ENCODE measurements at regions not wholly inside any gene's neighbourhood (a gene's known extent, or its start where the extent isn't known, plus 50 kb on each side); places are given as distances from the start of the nearest gene placed in this dataset.

DNA sequence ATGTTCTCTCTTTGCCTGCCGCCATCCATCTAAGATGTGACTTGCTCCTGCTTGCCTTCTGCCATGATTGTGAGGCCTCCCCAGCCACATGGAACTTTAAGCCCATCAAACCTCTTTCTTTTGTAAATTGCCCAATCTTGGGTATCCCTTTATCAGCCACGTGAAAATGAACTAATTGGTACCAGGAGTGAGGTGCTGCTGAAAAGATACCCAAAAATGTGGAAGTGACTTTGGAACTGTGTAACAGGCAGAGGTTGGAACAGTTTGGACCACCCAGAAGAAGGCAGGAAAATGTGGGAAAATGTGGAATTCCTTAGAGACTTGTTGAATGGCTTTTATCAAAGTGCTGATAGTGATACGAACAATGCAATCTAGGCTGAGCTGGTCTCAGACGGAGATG lies 694.9 kb downstream of the FRK start:
- no peaks in the 10 kb centered on the region for H3K27me3 ChIP-seq (ENCODE audit: control insufficient read depth in 1 of 2, insufficient read depth in 2 of 2, low read length in 1 of 2)
- no peaks in the 10 kb centered on the region for H3K4me1 ChIP-seq (ENCODE audit: control insufficient read depth in 1 of 2, insufficient read depth in 2 of 2, low read length in 2 of 2)
- H3K9me3 ChIP-seq (ENCODE audit: control insufficient read depth, low read length) = no peaks in the 10 kb centered on the region
- DNase-seq = no peak
- intact Hi-C loops (cut with DNase I) = no loop called here
- WGBS, 2 donors = 59% methylated on average over 4 of the region's 4 CpGs
- ATAC-seq (ENCODE audit: low FRiP score) = no peak
- no peak overlapping the region for H3K4me3 ChIP-seq (ENCODE audit: low read length in 2 of 2)
- H3K27ac ChIP-seq (ENCODE audit: low read depth in 1 of 2, low read length in 2 of 2) = no peak overlapping the region
- H3K36me3 ChIP-seq (ENCODE audit: control insufficient read depth in 1 of 2, insufficient read depth in 2 of 2, low read length in 1 of 2) = no peaks in the 10 kb centered on the region

DNA sequence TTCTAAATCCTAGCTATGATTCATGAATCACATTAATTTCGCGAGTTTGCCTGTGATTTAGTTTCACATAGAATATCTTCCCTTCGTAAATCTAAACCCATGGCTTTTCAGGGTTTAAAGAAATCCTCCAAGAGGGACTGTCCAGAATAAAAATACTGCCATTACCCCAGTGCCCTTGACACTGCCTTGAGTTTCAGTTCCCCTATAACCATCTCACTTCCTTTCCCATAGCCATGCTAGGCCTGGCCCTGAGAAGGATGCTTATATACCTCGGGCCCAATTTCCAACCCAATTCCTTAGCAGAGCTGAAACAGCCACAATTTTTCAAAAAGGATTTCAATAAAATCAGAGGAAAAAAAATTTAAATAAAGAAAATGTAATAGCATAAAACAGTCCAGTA lies 697.3 kb downstream of the FRK start:
- intact Hi-C loops (cut with DNase I) = no loop called here
- Histone ChIP-seq H3K4me1 (ENCODE audit: control insufficient read depth in 1 of 2, insufficient read depth in 2 of 2, low read length in 2 of 2) (no peaks in the 10 kb centered on the region), H3K4me3 (ENCODE audit: low read length in 2 of 2) (no peak overlapping the region), H3K27me3 (ENCODE audit: control insufficient read depth in 1 of 2, insufficient read depth in 2 of 2, low read length in 1 of 2) (no peaks in the 10 kb centered on the region), H3K27ac (ENCODE audit: low read depth in 1 of 2, low read length in 2 of 2) (no peak overlapping the region), H3K9me3 (ENCODE audit: control insufficient read depth, low read length) (no peaks in the 10 kb centered on the region), H3K36me3 (ENCODE audit: control insufficient read depth in 1 of 2, insufficient read depth in 2 of 2, low read length in 1 of 2) (no peaks in the 10 kb centered on the region)
- no peak for ATAC-seq (ENCODE audit: low FRiP score)
- 91 to 93% methylated on average over 4 of the region's 4 CpGs for WGBS, 2 donors
- no peak for DNase-seq

DNA sequence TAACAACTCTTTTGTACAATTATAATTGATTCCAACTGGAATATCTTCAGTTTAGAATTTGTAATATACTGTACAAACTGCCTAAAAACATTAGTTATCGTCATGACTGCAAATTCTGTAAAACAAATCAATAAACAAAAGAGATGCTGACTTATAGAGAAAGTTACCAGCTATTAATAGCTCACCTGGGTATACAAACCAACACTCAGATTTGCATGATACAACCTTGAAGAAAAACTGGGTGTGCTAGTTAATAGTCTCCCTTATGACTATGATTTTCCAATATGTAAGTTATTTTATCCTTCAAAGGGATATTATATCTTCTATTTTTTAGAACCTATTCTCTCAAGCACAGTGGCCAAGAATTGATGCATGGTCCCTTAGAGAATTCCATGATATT lies 698.5 kb downstream of the FRK start:
- no peak overlapping the region for H3K27ac ChIP-seq (ENCODE audit: low read depth in 1 of 2, low read length in 2 of 2)
- H3K27me3 ChIP-seq (ENCODE audit: control insufficient read depth in 1 of 2, insufficient read depth in 2 of 2, low read length in 1 of 2) = no peaks in the 10 kb centered on the region
- WGBS, 2 donors = 83 to 91% methylated on average over 1 of the region's 1 CpG
- no peaks in the 10 kb centered on the region for H3K9me3 ChIP-seq (ENCODE audit: control insufficient read depth, low read length)
- H3K4me1 ChIP-seq (ENCODE audit: control insufficient read depth in 1 of 2, insufficient read depth in 2 of 2, low read length in 2 of 2) = no peaks in the 10 kb centered on the region
- ATAC-seq (ENCODE audit: low FRiP score) (no peak), DNase-seq (no peak)
- intact Hi-C loops (cut with DNase I) = no loop called here
- no peak overlapping the region for H3K4me3 ChIP-seq (ENCODE audit: low read length in 2 of 2)
- no peaks in the 10 kb centered on the region for H3K36me3 ChIP-seq (ENCODE audit: control insufficient read depth in 1 of 2, insufficient read depth in 2 of 2, low read length in 1 of 2)

DNA sequence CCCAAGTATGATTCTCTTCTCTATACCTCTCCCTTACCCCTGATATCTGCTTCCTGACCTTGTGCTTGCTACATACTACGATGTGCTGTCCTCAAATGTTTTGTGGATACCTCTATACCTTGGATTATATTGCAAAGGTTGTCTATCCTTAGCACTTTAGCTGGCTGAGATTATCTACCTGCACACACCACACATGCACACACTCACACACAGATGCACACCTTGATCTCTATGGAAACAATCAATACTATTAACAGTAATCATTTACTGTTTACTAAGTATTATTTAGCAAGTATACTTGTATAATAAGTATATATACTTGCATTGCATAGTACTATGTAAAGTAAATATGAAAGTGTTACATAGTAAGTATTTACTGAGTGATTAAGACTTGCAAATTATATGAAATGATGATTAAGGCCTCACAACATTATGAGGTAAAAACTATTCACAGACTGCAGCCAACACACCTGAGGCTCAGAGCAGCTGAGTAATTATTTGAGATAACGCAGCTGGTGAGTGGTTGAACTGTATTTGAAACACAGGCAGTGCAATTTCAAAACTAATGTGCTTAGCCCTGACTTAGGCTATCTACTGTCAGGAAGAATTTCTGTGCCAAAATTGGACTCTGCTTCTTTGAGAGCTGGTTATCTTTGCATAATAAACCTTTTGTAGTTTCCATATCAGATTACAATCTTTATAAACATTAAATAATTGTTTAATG lies 699.9 kb downstream of the FRK start:
- Histone ChIP-seq H3K36me3 (ENCODE audit: control insufficient read depth in 1 of 2, insufficient read depth in 2 of 2, low read length in 1 of 2) (no peaks in the 10 kb centered on the region), H3K27me3 (ENCODE audit: control insufficient read depth in 1 of 2, insufficient read depth in 2 of 2, low read length in 1 of 2) (no peaks in the 10 kb centered on the region), H3K27ac (ENCODE audit: low read depth in 1 of 2, low read length in 2 of 2) (no peak overlapping the region), H3K4me3 (ENCODE audit: low read length in 2 of 2) (no peak overlapping the region), H3K4me1 (ENCODE audit: control insufficient read depth in 1 of 2, insufficient read depth in 2 of 2, low read length in 2 of 2) (no peaks in the 10 kb centered on the region), H3K9me3 (ENCODE audit: control insufficient read depth, low read length) (no peaks in the 10 kb centered on the region)
- ATAC-seq (ENCODE audit: low FRiP score) (no peak), DNase-seq (no peak)
- intact Hi-C loops (cut with DNase I) = no loop called here
- WGBS, 2 donors = 81 to 87% methylated on average over 2 of the region's 2 CpGs

DNA sequence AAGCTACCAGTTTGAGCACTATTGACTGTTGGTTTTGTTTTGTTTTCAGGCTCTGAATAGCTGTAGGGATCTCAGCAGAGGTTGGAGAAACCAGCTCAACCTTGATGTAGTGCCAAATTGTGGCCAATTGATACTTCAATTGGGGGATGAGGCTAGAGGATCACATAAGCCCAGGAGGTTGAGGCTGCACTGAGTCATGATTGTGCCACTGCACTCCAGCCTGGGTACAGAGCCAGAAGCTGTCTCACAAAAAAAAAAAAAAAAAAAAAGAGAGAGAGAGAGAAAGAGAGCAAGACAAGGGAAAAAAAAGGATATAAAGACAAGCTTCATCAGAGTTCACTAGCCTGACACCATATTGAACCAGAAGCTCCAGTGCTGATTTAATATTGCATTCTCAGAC lies 702.1 kb downstream of the FRK start:
- Histone ChIP-seq H3K27me3 (ENCODE audit: control insufficient read depth in 1 of 2, insufficient read depth in 2 of 2, low read length in 1 of 2) (no peaks in the 10 kb centered on the region), H3K9me3 (ENCODE audit: control insufficient read depth, low read length) (no peaks in the 10 kb centered on the region), H3K27ac (ENCODE audit: low read depth in 1 of 2, low read length in 2 of 2) (no peak overlapping the region), H3K4me3 (ENCODE audit: low read length in 2 of 2) (no peak overlapping the region), H3K36me3 (ENCODE audit: control insufficient read depth in 1 of 2, insufficient read depth in 2 of 2, low read length in 1 of 2) (no peaks in the 10 kb centered on the region), H3K4me1 (ENCODE audit: control insufficient read depth in 1 of 2, insufficient read depth in 2 of 2, low read length in 2 of 2) (no peaks in the 10 kb centered on the region)
- DNase-seq = no peak
- no peak for ATAC-seq (ENCODE audit: low FRiP score)
- intact Hi-C loops (cut with DNase I) = no loop called here

DNA sequence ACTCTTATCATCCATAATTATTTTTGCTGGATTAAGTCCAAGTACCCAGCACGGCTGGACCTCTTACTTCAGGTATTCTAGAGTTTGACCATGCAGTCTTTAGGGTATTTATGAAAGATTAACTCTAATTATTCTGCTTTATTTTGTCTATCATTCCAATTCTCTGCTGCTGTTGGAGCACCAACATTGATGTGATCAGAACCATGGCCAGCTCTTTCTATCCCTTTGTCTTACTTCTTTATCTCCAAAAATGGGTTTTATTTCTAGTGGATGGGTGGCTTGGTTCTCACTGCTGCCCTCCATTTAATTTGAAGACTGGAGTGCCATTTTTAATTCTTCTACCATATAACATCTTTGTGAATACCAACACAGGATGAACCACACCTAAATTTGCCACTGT lies 704.3 kb downstream of the FRK start:
- H3K9me3 ChIP-seq (ENCODE audit: control insufficient read depth, low read length) = no peaks in the 10 kb centered on the region
- H3K36me3 ChIP-seq (ENCODE audit: control insufficient read depth in 1 of 2, insufficient read depth in 2 of 2, low read length in 1 of 2) = no peaks in the 10 kb centered on the region
- H3K27ac ChIP-seq (ENCODE audit: low read depth in 1 of 2, low read length in 2 of 2) = no peak overlapping the region
- ATAC-seq (ENCODE audit: low FRiP score) (no peak), DNase-seq (no peak)
- H3K4me1 ChIP-seq (ENCODE audit: control insufficient read depth in 1 of 2, insufficient read depth in 2 of 2, low read length in 2 of 2) = no peaks in the 10 kb centered on the region
- no peaks in the 10 kb centered on the region for H3K27me3 ChIP-seq (ENCODE audit: control insufficient read depth in 1 of 2, insufficient read depth in 2 of 2, low read length in 1 of 2)
- 4 to 11% methylated on average over 1 of the region's 1 CpG for WGBS, 2 donors
- intact Hi-C loops (cut with DNase I) = no loop called here
- H3K4me3 ChIP-seq (ENCODE audit: low read length in 2 of 2) = no peak overlapping the region

DNA sequence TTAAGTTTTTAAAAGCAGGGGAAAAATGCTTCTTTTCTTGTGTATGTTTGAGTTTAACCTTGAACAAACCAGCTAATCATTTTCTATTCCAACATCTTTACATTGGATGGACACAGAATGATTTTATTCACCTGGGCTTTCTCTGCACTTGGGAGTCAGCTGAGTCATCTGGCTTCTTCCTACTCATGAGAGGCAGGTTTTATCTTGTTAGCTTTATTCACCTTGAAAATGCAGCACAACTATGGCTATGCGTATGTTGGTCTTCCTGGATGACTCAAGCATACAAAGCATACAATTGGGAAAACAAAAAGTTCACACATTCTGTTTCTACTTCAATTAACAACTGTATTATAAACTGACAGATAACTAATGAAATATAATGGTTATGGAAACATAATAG lies 737.7 kb downstream of the FRK start:
- intact Hi-C loops (cut with DNase I) = no loop called here
- no peak overlapping the region for H3K4me3 ChIP-seq (ENCODE audit: low read length in 2 of 2)
- no peak for DNase-seq
- no peaks in the 10 kb centered on the region for H3K9me3 ChIP-seq (ENCODE audit: control insufficient read depth, low read length)
- no peaks in the 10 kb centered on the region for H3K27me3 ChIP-seq (ENCODE audit: control insufficient read depth in 1 of 2, insufficient read depth in 2 of 2, low read length in 1 of 2)
- no peaks in the 10 kb centered on the region for H3K36me3 ChIP-seq (ENCODE audit: control insufficient read depth in 1 of 2, insufficient read depth in 2 of 2, low read length in 1 of 2)
- WGBS, 2 donors = 90 to 92% methylated on average over 1 of the region's 1 CpG
- ATAC-seq (ENCODE audit: low FRiP score) = no peak
- H3K4me1 ChIP-seq (ENCODE audit: control insufficient read depth in 1 of 2, insufficient read depth in 2 of 2, low read length in 2 of 2) = no peaks in the 10 kb centered on the region
- H3K27ac ChIP-seq (ENCODE audit: low read depth in 1 of 2, low read length in 2 of 2) = no peak overlapping the region

DNA sequence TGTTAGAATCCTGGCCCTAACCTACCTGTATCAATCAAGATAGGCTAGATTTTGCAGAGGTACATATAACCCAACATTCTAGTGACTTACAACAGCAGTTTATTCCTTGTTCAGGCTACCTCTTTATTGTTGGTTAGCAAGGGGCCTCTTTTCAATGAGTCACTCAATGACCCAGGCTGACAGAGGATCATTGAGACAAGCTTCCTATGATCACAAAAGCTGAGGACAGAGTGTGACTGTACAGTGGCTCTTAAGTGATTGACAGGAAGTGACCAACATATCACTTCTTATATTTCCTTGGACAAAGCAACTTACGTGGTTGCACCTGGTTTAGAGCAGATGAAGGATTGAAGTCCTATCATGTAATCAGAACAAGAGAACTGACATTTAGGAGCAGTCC lies 740.9 kb downstream of the FRK start:
- Histone ChIP-seq H3K4me1 (ENCODE audit: control insufficient read depth in 1 of 2, insufficient read depth in 2 of 2, low read length in 2 of 2) (no peaks in the 10 kb centered on the region), H3K27ac (ENCODE audit: low read depth in 1 of 2, low read length in 2 of 2) (no peak overlapping the region), H3K9me3 (ENCODE audit: control insufficient read depth, low read length) (no peaks in the 10 kb centered on the region), H3K4me3 (ENCODE audit: low read length in 2 of 2) (no peak overlapping the region), H3K27me3 (ENCODE audit: control insufficient read depth in 1 of 2, insufficient read depth in 2 of 2, low read length in 1 of 2) (no peaks in the 10 kb centered on the region), H3K36me3 (ENCODE audit: control insufficient read depth in 1 of 2, insufficient read depth in 2 of 2, low read length in 1 of 2) (no peaks in the 10 kb centered on the region)
- 71 to 84% methylated on average over 1 of the region's 1 CpG for whole genome bisulfite sequencing, 2 donors
- ATAC-seq (ENCODE audit: low FRiP score) (no peak), DNase-seq (no peak)
- intact Hi-C loops (cut with DNase I) = no loop called here

DNA sequence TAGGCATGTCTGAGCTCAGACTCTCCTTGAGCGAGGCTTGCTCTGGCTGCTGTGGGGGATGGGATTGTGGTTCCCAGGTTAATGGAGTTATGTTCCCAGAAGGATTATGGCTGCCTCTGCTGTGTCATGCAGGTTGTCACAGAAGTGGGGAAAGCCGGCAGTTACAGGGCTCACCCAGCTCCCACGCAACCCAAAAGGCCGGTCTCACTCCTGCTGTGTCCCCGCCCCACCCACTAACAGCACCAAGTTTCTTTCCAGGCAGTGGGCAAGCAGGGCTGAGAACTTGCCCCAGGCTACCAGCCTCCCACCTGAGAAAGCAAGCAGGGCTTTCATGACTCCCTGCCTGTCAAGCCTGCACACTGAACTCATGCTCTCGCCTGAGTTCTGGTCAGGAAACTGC lies 750.5 kb downstream of the FRK start:
- Histone ChIP-seq H3K9me3 (ENCODE audit: control insufficient read depth, low read length) (no peaks in the 10 kb centered on the region), H3K4me1 (ENCODE audit: control insufficient read depth in 1 of 2, insufficient read depth in 2 of 2, low read length in 2 of 2) (no peaks in the 10 kb centered on the region), H3K27me3 (ENCODE audit: control insufficient read depth in 1 of 2, insufficient read depth in 2 of 2, low read length in 1 of 2) (no peaks in the 10 kb centered on the region), H3K27ac (ENCODE audit: low read depth in 1 of 2, low read length in 2 of 2) (no peak overlapping the region), H3K36me3 (ENCODE audit: control insufficient read depth in 1 of 2, insufficient read depth in 2 of 2, low read length in 1 of 2) (no peaks in the 10 kb centered on the region), H3K4me3 (ENCODE audit: low read length in 2 of 2) (no peak overlapping the region)
- intact Hi-C loops (cut with DNase I) = no loop called here
- no peak for ATAC-seq (ENCODE audit: low FRiP score)
- 84 to 89% methylated on average over 6 of the region's 6 CpGs for WGBS, 2 donors
- no peak for DNase-seq
